ENCODE measurements at regions not wholly inside any gene's neighbourhood (a gene's known extent, or its start where the extent isn't known, plus 50 kb on each side); places are given as distances from the start of the nearest gene placed in this dataset.

DNA sequence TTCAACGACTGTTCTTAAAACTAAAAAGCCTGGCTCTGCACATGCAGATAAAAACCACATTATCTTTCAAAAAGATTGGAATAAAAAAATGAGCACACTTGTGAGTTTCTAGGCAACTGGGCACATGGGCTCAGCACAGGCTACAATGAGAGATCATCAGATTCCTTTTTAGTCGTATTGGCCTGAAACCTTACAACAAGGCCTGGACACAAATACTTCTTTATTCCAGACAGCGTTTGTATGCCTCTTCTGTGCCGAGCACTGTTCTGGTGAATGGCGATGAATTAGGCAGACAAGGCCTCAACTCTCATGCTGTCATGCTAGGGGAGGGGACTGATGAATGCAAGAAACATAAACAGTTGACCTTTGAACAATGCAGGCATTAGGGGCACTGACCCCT, 463.0 kb downstream of the AACS start:
- no peaks in the 10 kb centered on the region for H3K4me1 ChIP-seq (ENCODE audit: control insufficient read depth, insufficient read depth, low read length)
- no peaks in the 10 kb centered on the region for H3K36me3 ChIP-seq (ENCODE audit: control insufficient read depth in 2 of 2, insufficient read depth in 2 of 2, low read length in 1 of 2)
- FAIRE-seq (no peak), DNase-seq (ENCODE audit: low read depth, low spot score) (no peak), ATAC-seq (no peak)
- no peaks in the 10 kb centered on the region for H3K79me2 ChIP-seq (ENCODE audit: control insufficient read depth, insufficient read depth, low read length)
- H3K9me3 ChIP-seq (replicated peaks; ENCODE audit: control insufficient read depth, insufficient read depth, low read length), result no peaks in the 10 kb centered on the region
- no peaks in the 10 kb centered on the region for H3K27me3 ChIP-seq (replicated peaks in 1 of 2; ENCODE audit: control insufficient read depth in 2 of 2, insufficient read depth in 2 of 2, low read length in 1 of 2)
- intact Hi-C loops (cut with micrococcal nuclease; ENCODE audit: unreplicated experiment) (no loop called here), in situ Hi-C loops (cut with MboI) (no loop called here)
- CTCF ChIA-PET, result interaction anchor here (0.7 kb wide), 1 partner anchor 197 kb away, joined by 3 read pairs; no protein-coding TSS in a partner anchor
- WGBS (ENCODE audit: insufficient coverage, insufficient replicate concordance, low lambda C conversion rate, missing lambda C conversion rate), result 24% methylated on average over 5 of the region's 5 CpGs
- no peak overlapping the region for H2AFZ ChIP-seq (ENCODE audit: control insufficient read depth, low read depth, low read length)
- RAD21 ChIA-PET (ENCODE audit: unreplicated experiment), result no interaction called here
- POLR2A ChIA-PET, result no interaction called here
- TF ChIP-seq NBN (IDR thresholded peaks at IDR 0.05) (no peak), SMARCA5 (IDR thresholded peaks at IDR 0.05) (no peak), NFIC (IDR thresholded peaks at IDR 0.05; ENCODE audit: low read depth, low read length) (no peak), NFYA (IDR thresholded peaks at IDR 0.05; ENCODE audit: borderline replicate concordance, low read depth, low read length) (no peak), GATAD2B (conservative IDR thresholded peaks at IDR 0.05; ENCODE audit: low read depth) (no peak), ETV6 (conservative IDR thresholded peaks at IDR 0.05 in 1 of 2, IDR thresholded peaks at IDR 0.05 in 1 of 2; ENCODE audit: borderline replicate concordance in 1 of 2, low read depth in 1 of 2) (no peak), SMAD5 (IDR thresholded peaks at IDR 0.05; ENCODE audit: low read depth) (no peak)
- TF ChIP-seq, protein P1, sequence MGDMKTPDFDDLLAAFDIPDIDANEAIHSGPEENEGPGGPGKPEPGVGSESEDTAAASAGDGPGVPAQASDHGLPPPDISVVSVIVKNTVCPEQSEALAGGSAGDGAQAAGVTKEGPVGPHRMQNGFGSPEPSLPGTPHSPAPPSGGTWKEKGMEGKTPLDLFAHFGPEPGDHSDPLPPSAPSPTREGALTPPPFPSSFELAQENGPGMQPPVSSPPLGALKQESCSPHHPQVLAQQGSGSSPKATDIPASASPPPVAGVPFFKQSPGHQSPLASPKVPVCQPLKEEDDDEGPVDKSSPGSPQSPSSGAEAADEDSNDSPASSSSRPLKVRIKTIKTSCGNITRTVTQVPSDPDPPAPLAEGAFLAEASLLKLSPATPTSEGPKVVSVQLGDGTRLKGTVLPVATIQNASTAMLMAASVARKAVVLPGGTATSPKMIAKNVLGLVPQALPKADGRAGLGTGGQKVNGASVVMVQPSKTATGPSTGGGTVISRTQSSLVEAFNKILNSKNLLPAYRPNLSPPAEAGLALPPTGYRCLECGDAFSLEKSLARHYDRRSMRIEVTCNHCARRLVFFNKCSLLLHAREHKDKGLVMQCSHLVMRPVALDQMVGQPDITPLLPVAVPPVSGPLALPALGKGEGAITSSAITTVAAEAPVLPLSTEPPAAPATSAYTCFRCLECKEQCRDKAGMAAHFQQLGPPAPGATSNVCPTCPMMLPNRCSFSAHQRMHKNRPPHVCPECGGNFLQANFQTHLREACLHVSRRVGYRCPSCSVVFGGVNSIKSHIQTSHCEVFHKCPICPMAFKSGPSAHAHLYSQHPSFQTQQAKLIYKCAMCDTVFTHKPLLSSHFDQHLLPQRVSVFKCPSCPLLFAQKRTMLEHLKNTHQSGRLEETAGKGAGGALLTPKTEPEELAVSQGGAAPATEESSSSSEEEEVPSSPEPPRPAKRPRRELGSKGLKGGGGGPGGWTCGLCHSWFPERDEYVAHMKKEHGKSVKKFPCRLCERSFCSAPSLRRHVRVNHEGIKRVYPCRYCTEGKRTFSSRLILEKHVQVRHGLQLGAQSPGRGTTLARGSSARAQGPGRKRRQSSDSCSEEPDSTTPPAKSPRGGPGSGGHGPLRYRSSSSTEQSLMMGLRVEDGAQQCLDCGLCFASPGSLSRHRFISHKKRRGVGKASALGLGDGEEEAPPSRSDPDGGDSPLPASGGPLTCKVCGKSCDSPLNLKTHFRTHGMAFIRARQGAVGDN (IDR thresholded peaks at IDR 0.05), result no peak
- TF ChIP-seq, protein P2, sequence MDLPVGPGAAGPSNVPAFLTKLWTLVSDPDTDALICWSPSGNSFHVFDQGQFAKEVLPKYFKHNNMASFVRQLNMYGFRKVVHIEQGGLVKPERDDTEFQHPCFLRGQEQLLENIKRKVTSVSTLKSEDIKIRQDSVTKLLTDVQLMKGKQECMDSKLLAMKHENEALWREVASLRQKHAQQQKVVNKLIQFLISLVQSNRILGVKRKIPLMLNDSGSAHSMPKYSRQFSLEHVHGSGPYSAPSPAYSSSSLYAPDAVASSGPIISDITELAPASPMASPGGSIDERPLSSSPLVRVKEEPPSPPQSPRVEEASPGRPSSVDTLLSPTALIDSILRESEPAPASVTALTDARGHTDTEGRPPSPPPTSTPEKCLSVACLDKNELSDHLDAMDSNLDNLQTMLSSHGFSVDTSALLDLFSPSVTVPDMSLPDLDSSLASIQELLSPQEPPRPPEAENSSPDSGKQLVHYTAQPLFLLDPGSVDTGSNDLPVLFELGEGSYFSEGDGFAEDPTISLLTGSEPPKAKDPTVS (IDR thresholded peaks at IDR 0.05; ENCODE audit: low read depth, low read length), result no peak
- no peak overlapping the region for H3K9ac ChIP-seq (ENCODE audit: control insufficient read depth, insufficient read depth, low read length)
- no TSS peak for BruUV-seq (replicated peaks)
- H4K20me1 ChIP-seq (ENCODE audit: control insufficient read depth, insufficient read depth), result no peaks in the 10 kb centered on the region
- SMC1A ChIA-PET (ENCODE audit: uncharacterized antibody, unreplicated experiment), result no interaction called here
- no peak overlapping the region for H3K4me2 ChIP-seq (ENCODE audit: control insufficient read depth, insufficient read depth)
- H3K4me3 ChIP-seq, result no peak overlapping the region
- H3K27ac ChIP-seq (ENCODE audit: control insufficient read depth, insufficient read depth), result no peak overlapping the region
